Activated gamma-delta T cell treated with anti-CD3 and anti-CD28 coated beads, Interleukin-2, amount 50 U/mL, for 16 hours (primary cell): ENCODE measurements at regions not wholly inside any gene's neighbourhood (a gene's known extent, or its start where the extent isn't known, plus 50 kb on each side); places are given as distances from the start of the nearest gene placed in this dataset.

ENCODE experiments used
- DNase-seq: peaks from one replicate; pipeline ENCODE4 v3.0.0-alpha.2; 2020; ENCODE audit warnings: low read depth

DNA sequence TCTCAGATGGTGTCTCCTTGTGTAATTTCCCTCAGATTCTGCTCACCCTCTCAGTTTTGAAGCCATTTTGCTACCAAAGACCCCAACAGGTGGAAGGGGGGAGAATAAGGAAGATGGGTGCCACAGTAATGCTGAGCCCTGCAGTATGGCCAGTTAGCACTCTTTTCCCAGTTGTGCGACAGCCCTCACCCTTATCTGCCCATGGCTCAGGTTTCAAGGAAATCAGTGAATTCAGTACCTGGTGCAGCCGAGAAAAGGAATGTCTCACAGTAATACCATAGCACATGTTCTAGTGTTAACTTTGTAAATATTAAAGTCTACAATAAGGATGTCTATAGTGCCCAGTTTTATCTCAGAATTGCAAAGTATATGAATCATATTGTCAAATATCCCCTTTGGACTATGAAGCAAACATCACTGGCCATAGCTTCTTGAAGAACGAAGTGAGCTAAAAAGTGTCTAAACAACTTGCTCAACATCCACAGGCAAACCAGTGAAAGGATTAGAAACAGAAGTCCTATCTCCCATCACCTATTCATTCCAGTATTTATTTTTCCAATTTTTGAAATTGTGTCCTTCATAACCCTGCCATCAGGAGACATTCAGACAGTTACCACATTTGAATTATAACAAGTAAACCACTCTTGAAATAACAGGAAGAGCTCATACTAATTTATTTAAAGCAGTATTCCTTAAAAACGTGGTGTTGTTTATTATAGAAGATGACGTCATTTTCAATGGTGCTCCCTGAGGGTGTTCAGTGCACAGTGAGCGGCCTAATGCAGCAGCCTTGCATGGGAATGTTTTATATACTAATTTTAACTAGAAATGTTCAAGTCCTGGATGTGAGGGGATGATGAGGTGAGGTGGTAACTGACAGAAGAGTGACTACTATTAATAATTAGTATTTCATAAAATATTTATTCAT, 366.2 kb downstream of the TFAP2A start:
- no peak for DNase-seq

DNA sequence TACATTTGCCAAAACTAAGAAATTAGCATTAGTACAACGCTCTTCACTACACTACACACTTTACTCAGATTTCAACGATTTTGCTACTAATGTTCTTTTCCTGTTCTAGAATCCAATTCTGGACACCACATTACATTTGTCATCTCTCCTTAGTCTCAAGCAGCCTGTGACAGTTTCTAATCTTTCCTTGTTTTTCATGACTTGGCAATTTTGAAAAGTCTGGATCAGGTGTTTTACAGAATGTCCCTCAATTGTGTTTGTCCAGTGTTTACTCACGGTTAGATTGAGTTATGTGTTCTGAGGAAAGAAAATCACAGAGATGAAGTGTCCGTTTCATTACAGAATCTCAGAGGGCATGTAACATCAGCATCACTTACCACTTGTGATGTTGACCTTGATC, 372.6 kb downstream of the TFAP2A start:
- no peak for DNase-seq

DNA sequence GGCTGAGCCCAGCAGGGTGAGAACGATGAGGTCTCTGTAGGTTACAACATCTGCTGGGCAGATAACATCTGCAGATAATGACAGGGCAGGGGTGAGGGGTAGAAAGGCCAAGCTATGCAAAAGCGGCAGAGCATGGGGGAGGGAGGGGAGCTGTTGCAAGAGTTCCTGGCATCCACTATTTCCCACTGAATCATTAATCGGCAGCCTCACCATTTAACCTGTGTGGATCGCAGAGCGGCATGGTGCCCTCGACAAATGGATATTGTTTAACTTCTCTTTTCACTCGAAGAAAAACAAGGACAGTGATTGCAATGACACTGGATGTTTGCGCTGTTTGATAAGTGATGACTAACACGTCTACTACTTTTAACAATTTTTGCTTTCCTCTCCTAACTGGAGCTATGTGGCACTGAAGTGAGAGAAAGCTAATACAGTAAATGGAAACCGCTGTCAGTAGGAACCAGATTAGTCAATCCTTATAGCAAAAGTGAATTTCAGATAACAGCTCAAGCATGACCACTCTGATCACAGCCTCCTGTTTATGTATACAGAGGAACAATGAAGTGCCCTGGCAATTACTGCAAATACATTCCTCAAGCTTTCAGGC, 381.5 kb downstream of the TFAP2A start:
- DNase-seq, result no peak

DNA sequence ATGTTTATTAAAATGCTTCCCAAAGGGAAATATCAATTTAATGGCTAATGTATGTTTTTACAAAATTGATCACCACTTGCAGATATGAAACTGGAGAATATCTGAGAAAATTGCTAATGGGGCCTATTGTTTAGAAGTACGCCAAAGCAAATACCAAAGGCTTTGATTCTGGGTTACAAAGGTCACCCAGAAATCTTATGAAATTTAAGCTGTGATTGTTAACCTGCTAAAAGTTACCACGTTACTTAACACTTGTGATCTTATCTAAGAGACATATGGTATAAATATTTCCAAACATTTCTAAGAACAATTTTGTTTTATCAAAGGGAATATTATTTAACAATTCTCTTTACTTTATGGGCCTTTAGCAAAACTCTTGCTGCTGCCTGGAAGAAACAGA, 383.3 kb downstream of the TFAP2A start:
- DNase-seq, result no peak

DNA sequence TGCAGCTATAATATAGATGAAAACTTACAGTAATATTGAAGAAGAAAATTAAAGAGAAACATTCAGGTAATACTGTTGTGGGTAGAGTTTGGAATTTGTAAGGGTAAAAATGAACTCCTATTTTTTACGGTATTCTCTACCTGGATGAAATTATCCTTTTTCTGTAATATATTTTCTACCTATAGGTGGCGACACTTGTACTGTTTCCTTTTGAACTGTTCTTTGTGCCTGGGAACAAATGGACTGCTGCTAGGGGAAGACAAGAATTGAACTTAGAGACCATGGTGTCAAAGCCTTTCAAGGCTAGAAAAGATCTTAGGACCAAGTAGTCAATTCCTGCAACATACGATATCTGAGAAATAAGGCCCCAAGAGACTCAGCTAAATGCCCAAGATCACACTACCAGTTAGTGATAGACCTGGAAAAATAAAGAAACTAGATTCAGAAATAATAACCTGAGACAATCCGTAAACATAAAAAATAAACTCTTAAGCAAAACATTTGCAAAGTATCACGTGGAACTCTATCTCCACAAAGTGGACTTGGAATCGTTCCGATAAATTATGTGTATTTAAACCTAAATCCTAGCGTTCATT, 383.8 kb downstream of the TFAP2A start:
- no peak for DNase-seq

DNA sequence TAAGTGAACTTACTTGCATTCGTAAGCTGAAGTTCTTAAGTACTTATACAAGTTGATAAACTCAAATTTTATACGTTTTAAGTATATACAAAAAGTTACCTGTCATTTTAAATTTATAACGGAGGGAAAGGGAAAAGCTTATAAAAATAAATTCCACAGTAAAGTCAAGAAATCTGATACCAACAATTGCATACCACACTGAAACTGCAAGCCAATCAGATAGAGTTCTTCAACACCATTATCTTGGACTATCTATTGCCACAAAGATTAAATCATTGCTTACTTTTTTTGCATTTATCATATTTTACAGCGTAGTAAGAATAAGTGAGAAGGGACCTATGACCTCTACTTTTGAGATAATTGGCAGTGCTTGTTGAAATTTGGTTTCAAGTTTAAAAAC, 386.7 kb downstream of the TFAP2A start:
- DNase-seq, result no peak

DNA sequence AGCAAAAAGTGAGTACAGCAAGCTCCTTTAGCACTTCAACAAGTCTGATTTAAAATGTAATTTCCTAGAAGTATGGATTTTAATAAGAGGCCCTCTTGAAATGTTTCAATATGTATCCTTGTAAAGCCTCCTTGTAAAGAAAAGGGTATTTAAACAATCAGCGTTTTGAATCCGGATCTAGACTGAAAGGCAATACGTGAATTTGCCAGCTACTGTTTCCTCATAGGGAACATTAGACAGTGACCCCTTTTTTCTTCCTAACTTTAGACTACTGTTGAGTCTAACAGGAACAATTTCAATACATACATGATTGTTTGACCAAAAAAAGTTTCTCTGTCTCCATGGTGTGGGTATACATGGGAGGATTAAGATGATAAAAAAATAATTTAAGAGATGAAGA, 395.0 kb downstream of the TFAP2A start:
- DNase-seq, result no peak

DNA sequence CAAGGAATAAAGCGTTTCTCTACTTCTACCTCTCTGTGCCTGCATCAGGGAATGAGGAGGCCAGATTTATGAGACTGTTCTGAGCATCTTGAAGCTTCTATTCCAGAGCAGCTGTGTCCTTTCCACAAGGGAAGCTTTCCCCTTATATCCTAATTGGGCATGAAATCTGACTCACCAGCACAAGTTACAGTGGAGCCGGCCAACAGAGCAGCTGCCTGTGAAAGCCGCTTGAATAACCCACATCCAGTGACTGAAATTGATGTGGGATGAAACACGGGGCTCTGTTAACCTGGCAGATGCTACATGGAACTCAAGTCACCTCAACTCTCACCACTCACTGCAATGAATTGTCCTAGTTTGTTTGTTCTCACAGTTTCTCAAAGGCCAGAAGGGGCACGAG, 400.3 kb downstream of the TFAP2A start:
- DNase-seq, result no peak

DNA sequence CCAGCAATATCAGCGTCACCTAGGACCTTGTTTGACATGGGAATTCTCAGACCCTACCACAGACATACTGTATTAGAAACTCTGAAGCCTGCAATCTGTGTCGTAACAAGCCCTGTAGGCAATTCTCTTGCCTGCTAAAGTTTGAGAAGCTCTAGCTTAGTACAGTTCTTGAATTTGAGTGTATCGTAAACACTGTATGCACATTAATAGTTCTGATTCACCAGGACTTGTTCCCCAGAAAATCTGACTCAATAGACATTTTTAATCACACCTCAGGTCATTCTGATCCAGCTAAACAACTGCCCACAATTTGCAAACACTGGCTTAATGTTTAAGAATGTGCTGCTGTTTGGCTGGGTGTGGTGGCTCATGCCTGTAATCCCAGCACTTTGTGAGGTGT, 414.3 kb downstream of the TFAP2A start:
- DNase-seq, result no peak

DNA sequence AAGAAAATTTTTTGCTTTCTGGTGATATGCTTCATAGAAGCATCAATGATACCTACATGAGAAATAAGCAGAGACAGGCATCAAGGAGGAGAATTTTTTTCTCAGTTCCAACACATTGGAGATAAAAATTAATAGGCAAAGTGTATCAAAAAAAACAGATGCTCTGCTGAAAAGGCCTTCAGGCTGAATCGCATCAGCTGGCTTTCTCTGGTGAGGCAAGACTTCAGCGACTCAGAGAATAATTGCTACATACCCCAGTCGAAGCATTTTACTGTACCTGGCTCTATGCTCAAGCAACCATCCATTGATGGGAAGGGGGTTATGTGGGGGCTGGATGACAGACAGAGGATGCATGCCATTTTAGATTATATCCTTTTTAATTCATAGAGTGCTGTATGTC, 415.1 kb downstream of the TFAP2A start:
- no peak for DNase-seq

DNA sequence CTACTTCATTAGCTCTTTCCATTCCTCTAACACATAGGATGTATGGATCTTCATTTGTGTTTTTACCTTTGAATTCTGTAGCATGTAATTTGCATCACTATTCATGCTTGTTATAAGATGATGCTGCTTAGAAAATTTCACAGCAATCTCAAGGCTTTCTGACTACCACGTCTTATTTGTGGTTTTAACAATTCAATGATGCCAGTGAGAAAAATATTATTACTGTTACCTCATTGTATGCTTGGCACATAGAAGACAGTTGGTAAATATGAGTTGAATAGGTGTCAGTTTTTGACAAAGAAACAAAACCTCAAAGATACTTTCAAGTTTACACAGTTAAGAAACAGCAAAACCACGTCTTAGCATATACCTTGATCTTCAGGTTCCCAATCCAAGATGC, 428.6 kb downstream of the TFAP2A start:
- no peak for DNase-seq

DNA sequence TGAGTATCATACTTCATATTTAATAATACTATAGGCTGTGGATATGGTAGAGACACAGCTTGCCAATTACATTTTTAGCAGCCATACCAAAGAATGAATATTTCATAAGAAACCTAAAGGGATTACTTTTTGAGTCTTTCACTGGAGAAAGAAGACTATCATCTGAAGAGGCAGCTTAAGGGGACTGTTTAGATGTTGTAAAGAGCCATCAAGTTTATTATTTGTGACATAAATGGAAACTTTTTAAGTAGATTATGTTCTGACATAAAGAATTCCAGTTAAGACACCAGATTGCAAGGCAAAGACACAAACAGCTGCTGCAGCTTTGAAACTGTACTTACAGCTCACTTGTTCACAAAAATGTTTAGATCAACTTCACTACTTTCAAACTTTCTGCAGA, 429.4 kb downstream of the TFAP2A start:
- no peak for DNase-seq

DNA sequence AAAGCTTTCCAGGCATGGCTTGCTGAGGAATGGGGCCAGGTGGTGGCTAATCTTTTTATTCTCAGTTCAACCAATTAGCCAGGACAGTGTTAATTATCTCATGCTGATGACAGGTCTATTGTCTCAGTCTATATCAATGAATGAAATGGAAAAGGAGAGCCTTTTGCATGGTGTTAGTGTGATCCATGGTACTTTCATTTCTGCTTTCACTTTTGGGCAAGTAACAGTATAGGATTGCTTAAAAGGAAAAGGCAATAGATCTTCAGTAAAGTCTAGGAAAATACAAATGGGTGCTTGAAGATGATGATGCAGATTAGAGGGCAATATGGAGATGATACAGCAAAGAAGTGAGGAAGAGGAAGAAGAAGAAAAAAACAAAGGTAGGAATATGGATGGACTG, 430.3 kb downstream of the TFAP2A start:
- DNase-seq, result no peak

DNA sequence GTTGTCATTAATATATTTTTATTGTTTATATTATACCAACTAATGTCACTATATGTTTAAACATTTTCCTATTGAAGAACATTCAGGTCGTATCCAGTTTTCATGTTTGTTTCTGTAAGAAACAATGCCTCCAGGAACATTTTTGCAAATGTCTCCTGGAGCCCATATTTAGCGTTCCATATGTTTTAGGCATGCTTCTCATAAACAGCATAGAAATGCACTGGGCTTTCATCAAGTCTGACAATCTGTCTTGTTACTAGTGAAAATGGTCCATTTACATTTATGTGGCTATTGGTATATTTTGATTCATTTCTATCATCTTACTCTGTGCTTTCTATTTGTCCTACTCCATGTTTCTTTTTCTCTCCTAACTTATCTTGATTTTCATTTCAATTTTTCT, 431.7 kb downstream of the TFAP2A start:
- no peak for DNase-seq

DNA sequence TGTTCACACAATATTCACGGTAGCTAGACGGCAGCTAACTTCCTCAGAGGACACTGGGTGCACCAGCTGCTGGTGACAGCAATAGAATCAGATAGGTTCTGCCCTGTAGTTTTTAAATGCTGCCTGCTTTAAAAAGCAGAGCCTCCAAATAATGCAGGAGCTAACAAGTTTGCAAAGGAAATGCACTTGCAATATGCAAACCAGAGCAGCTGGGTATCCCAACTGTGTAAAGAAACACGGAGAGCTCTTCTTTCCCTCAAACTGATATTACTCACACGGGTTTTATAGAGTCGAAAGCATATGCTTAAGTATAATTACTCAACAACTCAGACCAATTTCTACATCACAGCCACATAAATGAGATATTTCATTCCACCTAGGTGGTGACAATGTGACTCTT, 432.7 kb downstream of the TFAP2A start:
- no peak for DNase-seq

DNA sequence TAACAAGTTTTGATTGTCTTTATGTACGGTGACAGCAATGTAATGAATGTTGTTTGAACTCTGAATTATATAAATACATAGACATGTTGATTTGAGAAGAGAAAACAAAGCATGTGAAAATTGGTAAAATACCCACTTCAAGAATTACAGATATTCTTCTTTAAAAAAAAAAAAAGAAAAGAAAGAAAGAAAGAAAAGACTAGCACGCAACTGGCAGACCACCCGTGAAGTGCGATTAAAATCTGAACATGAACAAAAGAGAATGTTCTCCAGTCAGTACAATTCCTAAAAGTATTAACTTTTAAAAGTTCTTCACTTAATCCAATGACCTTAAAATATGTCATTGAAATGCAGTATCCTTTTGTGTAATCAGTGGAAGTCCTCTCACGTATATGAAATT, 434.9 kb downstream of the TFAP2A start:
- no peak for DNase-seq

DNA sequence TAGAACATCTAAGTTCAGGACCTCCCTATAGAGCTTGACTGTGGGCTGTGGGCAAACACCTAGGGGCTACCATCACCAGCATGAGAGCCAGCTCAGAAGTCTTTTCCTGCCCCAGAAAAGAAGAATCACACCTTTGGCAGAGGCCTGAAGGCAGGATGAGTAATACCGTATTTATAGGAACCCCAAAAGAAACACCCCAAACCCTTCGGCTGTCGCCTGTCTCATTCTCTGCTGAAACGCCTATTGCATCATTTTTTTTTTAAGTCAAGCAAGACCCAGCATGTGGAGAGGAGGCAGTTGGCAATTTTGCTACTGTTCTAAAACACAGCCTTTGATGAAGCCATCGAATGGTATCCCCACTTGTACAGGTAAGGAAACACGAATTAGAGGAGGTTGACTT, 436.4 kb downstream of the TFAP2A start:
- DNase-seq, result no peak

DNA sequence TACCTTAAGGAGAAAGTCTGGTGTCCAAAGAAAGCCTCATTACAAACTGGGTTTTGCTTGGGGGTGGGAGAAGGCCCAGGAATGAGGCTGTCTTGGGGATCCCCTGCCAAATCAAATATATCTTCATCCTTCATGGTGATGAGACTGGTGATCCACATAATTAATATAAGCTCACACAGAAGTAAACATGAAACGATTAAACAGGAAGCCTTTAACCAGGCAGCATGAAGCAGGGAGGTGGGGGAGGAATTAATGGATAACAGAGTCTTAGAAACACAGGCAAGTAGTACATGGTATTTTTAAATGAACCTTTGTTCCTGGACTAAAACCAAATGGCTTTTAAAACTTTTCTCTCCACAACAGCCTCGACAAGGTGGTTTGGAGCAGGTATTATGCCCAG, 437.5 kb downstream of the TFAP2A start:
- DNase-seq, result no peak

DNA sequence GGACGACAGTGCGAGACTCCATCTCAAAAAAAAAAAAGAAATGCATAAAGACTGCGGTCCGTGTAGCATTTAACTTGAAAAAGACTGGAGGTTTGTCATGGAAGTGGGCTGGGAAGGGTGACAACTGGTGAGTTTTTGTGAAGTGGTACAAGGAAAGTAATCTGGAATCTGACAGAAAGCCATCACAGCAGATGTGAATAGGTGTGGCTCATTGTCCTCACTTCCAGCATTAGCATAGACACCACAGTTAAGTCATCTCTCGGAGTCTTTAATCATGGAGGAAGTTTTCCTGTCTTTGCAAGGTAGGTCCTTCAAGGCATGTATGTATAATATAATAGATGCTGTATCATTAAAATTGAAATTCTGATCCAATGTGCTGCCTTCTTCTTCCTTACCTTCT, 453.2 kb downstream of the TFAP2A start:
- no peak for DNase-seq

DNA sequence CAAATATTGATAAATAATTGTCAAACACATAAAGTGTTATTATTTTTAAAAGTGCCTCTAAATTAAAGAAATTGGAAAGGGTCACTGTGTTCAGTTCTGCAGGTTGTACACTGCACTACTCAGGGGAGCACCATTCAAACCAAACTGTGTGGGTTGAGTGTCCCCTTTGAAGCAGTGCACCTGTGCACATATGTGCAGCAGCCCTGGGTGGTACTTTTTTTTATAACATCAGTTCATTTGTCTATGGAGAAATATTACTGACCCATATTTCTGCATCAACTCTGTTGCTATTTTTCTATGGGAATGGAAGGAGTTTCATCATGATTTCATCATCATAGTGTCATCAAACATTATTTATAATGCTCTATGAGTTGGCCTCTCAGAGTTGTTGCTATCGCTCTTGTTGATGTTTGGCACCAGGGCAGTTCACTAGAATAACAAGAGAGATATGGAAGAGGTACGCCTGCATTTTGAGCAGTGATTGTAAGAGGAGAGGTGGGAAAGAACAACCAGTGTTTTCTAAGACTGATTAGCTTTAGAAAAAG, 457.6 kb downstream of the TFAP2A start:
- no peak for DNase-seq

DNA sequence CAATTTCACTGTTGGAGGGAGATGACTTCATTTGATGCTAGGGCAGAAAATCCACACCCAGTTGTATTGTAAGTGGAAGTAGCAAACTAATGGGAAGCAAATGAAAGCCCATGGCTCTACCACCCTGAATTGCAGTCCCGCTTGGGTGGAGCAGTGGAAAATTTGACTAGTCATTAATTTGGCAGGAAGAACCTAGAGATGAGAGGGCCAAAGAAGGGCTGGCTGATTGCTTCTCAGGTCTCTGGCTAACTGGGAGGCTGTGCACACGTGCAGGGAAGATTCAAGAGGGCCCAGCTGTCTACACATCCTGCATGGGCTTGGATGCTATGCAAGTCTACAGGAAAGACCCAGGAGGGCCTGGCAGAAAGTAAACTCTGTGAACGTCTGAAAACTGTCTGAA, 466.2 kb downstream of the TFAP2A start:
- no peak for DNase-seq

DNA sequence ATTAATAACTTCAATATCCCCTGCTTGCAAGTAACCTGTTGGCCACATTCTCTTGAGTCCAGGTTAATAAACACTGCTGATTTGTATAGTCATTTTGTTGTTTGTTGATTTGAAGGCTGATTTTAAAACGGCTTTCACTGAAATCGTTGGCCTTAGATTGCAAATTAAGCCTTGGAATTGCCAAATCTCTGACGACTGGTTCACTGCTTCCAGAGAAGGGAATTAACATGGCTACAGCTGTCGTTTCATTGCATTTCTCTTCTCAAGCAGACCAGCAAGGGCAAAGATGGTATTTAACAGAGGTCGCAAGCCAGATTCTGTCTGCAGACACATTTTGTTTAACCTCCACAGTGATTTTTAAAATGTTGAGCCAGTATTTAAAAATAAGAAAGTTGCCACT, 470.9 kb downstream of the TFAP2A start:
- no peak for DNase-seq

DNA sequence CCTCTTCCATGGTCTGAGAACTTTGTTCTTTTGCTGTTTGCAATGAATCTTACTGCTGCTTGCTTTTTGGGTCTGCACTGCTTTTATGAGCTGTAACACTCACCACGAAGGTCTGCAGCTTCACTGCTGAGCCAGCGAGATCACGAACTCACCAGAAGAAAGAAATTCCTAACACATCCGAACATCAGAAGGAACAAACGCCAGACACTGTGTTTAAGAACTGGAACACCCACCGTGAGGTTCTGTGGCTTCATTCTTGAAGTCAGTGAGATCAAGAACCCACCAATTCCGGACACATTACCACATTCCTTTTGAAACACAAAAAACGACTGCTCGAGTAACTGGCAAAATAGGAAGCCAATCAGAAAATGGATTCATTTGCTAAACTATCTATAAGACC, 471.8 kb downstream of the TFAP2A start:
- no peak for DNase-seq
